D721Med (cell line): ENCODE measurements at regions not wholly inside any gene's neighbourhood (a gene's known extent, or its start where the extent isn't known, plus 50 kb on each side); places are given as distances from the start of the nearest gene placed in this dataset.
"Not testable (repeated sequence)": the region's sequence is repeated elsewhere in the genome, so short reads cannot be mapped to it uniquely, and the experiment has no call there.

ENCODE experiments used
- DNase-seq: peaks from one replicate; pipeline ENCODE4 v3.0.0; 2011; ENCODE audit warnings: low spot score; ENCODE audit not compliant: insufficient read length
- FAIRE-seq: peaks from 2 replicates; lab custom pipeline; 2011; peaks lifted over from hg19 to GRCh38; lab: Jason Lieb, UNC
- CTCF ChIP-seq: IDR thresholded peaks from 2 replicates; pipeline ENCODE4 v1.5.1; 2012; ENCODE audit warnings: mild to moderate bottlenecking, control low read depth; ENCODE audit not compliant: insufficient read depth; ENCODE audit errors: missing control alignments

DNA sequence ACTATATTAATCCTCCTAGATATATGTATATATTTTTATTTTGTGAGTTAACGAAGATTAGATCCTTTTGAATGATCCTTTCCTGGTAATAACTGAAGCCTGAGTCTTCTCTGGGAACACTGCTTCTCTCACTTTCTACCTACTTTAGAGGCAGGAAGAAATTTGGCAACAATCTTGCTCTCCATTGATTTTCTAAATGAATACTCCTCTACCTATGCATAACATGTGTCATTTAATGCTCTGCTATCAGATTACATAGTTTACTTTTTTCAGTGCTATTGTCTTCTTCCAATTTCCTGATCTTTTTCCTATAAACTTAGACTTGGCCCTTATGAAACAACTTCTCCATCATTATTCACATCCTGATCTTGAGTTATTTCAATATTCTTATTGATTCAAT, 60.4 kb upstream of the PDHA2 start:
- DNase-seq, result no peak
- TF ChIP-seq CTCF, result no peak
- no peak for FAIRE-seq

DNA sequence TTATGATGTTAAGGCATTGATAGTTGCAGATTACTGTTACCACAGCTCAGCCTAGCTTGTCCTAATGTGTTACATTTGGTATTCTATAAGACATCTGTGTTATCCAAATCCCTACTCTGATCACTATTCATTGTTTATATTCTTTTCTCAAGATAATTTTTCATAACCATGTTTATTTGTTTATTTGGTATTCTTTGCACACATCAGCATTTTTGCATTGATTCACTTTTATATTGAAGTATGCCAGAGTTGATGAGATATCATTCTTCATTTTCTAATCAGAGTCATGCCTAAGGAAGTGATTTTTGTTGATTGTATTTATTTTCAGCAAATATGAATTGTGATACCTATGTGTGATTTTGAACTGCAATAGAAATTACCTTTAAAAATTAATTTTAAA, 61.2 kb upstream of the PDHA2 start:
- DNase-seq, result no peak
- no peak for FAIRE-seq
- TF ChIP-seq CTCF, result no peak

GRCh38 chr4:95770605-95771004, 69.3 kb upstream of the PDHA2 start:
- not testable (repeated sequence) for FAIRE-seq, DNase-seq

DNA sequence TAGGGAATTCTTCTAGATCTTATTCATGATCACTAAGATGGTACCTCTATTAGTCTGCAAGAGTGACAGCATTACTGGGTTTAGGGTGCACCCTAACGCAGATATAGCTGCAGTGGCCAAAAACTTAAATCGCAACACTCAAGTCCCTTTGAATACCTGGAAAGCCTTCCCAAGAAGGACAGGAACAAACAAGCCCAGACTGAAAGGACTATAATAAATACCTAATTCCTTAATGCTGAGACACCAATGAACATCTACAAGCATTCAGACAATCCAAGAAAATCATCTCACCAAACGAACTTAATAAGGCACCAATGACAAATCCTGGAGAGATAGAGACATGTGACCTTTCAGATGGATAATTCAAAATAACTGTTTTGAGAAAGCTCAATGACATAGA, 74.9 kb upstream of the PDHA2 start:
- no peak for TF ChIP-seq CTCF
- FAIRE-seq (no peak), DNase-seq (no peak)

- TF ChIP-seq CTCF, result no peak
- FAIRE-seq (no peak), DNase-seq (no peak)
Measured at GRCh38 chr4:95761871-95762270, 78.0 kb upstream of the PDHA2 start.

GRCh38 chr4:95761426-95761825, 78.5 kb upstream of the PDHA2 start:
- no peak for DNase-seq
- no peak for FAIRE-seq
- no peak for TF ChIP-seq CTCF

DNA sequence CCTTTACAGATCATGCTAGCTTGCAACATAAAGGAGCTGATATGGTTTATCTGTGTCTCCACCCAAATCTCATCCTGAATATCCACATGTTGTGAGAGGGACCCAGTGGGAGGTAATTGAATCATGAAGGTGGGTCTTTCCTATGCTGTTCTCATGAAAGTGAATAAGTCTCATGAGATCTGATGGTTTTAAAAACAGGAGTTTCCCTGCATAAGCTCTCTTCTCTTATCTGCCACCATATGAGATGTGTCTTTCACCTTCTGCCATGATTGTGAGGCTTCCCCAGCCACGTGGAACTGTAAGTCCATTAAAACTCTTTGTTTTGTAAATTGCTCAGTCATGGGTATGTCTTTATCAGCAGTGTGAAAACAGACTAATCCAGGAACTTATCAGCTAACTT, 79.2 kb upstream of the PDHA2 start:
- not testable (repeated sequence) for FAIRE-seq, DNase-seq

GRCh38 chr4:95758001-95758400, 81.9 kb upstream of the PDHA2 start:
- DNase-seq, result no peak
- FAIRE-seq, result no peak
- no peak for TF ChIP-seq CTCF
